OCI-LY1 (cell line): ENCODE measurements at regions not wholly inside any gene's neighbourhood (a gene's known extent, or its start where the extent isn't known, plus 50 kb on each side); places are given as distances from the start of the nearest gene placed in this dataset.

Experiments
- H2AFZ ChIP-seq: fragments of 200-600 bp; sonication (generic), shearing (Covaris generic); 2 replicates; pipeline ENCODE4 v1.6.0; 2014; ENCODE audit warnings: antibody characterized with exemption, mild to moderate bottlenecking, low read length
- H3F3A ChIP-seq: fragments of 200-600 bp; sonication (generic), shearing (Covaris generic); 2 replicates; pipeline ENCODE4 v1.6.0; 2014; ENCODE audit warnings: mild to moderate bottlenecking, antibody characterized with exemption, low read length, moderate library complexity; ENCODE audit not compliant: insufficient read depth
- H3K27ac ChIP-seq: fragments of 200-600 bp; sonication (generic); 2 replicates; pipeline ENCODE4 v1.5.1; 2014; ENCODE audit warnings: low read length, mixed run types, mild to moderate bottlenecking, low read depth; ENCODE audit not compliant: poor library complexity, severe bottlenecking
- H3K27me3 ChIP-seq: fragments of 200-600 bp; sonication (generic); 2 replicates; pipeline ENCODE4 v1.6.0; 2014; ENCODE audit warnings: antibody characterized with exemption, mild to moderate bottlenecking, low read length, moderate library complexity; ENCODE audit not compliant: insufficient read depth
- H3K36me3 ChIP-seq: fragments of 200-600 bp; sonication (generic); 2 replicates; pipeline ENCODE4 v1.6.1; 2014; ENCODE audit warnings: mild to moderate bottlenecking, antibody characterized with exemption, low read length, moderate library complexity, mixed read lengths; ENCODE audit not compliant: insufficient read depth
- H3K4me1 ChIP-seq: fragments of 200-600 bp; sonication (generic); 2 replicates; pipeline ENCODE4 v1.5.1; 2014; ENCODE audit warnings: mild to moderate bottlenecking, low read length, moderate library complexity; ENCODE audit not compliant: insufficient read depth, severe bottlenecking
- H3K4me2 ChIP-seq: fragments of 200-600 bp; sonication (generic), shearing (Covaris generic); 2 replicates; pipeline ENCODE4 v1.6.1; 2014; ENCODE audit warnings: low read length
- H3K4me3 ChIP-seq: fragments of 200-600 bp; sonication (generic); 2 replicates; pipeline ENCODE4 v1.5.1; 2014; ENCODE audit warnings: low read length, low read depth, mild to moderate bottlenecking, mixed read lengths; ENCODE audit not compliant: poor library complexity, severe bottlenecking
- H3K79me2 ChIP-seq: fragments of 200-600 bp; shearing (Covaris generic); 2 replicates; pipeline ENCODE4 v1.6.1; 2016; ENCODE audit warnings: mixed run types, low read length, mixed read lengths; ENCODE audit not compliant: insufficient read depth
- H3K9ac ChIP-seq: fragments of 200-600 bp; sonication (generic), shearing (Covaris generic); 2 replicates; pipeline ENCODE4 v1.6.1; 2014; ENCODE audit warnings: mild to moderate bottlenecking, low read length, mixed read lengths
- H3K9me2 ChIP-seq: fragments of 200-600 bp; sonication (generic), shearing (Covaris generic); 2 replicates; pipeline ENCODE4 v1.6.1; 2014; ENCODE audit warnings: low read depth, mild to moderate bottlenecking, low read length, mixed read lengths
- H3K9me3 ChIP-seq: fragments of 200-600 bp; shearing (Covaris generic); 2 replicates; pipeline ENCODE4 v1.6.1; 2014; ENCODE audit warnings: low read length, mixed read lengths
- H4K20me1 ChIP-seq: fragments of 200-600 bp; sonication (generic), shearing (Covaris generic); 2 replicates; pipeline ENCODE4 v1.6.0; 2016; ENCODE audit warnings: mild to moderate bottlenecking, low read length; ENCODE audit not compliant: insufficient read depth
- CTCF ChIP-seq: fragments of 200-600 bp; sonication (generic), shearing (Covaris generic); IDR thresholded peaks from 2 replicates; pipeline ENCODE4 v1.5.1; 2017; ENCODE audit warnings: mild to moderate bottlenecking, antibody characterized with exemption, low read length, moderate library complexity, mixed read lengths
- EZH2 ChIP-seq: fragments of 200-600 bp; sonication (generic), shearing (Covaris generic); IDR thresholded peaks from 2 replicates; pipeline ENCODE4 v1.8.0; 2017; ENCODE audit warnings: borderline replicate concordance, mixed run types, mild to moderate bottlenecking, antibody characterized with exemption, low read length, moderate library complexity, mixed read lengths

- H2AFZ ChIP-seq, result no peak overlapping the region
- no peaks in the 10 kb centered on the region for H3K4me1 ChIP-seq
- H3F3A ChIP-seq, result no peaks in the 10 kb centered on the region
- H3K4me3 ChIP-seq, result no peak overlapping the region
- H3K9me3 ChIP-seq, result peaks cover 10% of the 10 kb centered on the region
- H3K4me2 ChIP-seq, result no peak overlapping the region
- no peaks in the 10 kb centered on the region for H3K36me3 ChIP-seq
- H3K79me2 ChIP-seq, result no peaks in the 10 kb centered on the region
- H3K9me2 ChIP-seq, result no peaks in the 10 kb centered on the region
- H3K9ac ChIP-seq, result no peak overlapping the region
- no peaks in the 10 kb centered on the region for H3K27me3 ChIP-seq
- TF ChIP-seq CTCF (no peak), EZH2 (no peak)
- H4K20me1 ChIP-seq, result no peaks in the 10 kb centered on the region
- no peak overlapping the region for H3K27ac ChIP-seq
Observed at GRCh38 chr10:30770229-30770628, 140.7 kb upstream of the LYZL2 start.

- H2AFZ ChIP-seq, result no peak overlapping the region
- peaks cover 10% of the 10 kb centered on the region for H3K9me3 ChIP-seq
- no peak overlapping the region for H3K27ac ChIP-seq
- H3K79me2 ChIP-seq, result no peaks in the 10 kb centered on the region
- H3K9ac ChIP-seq, result no peak overlapping the region
- H3K4me1 ChIP-seq, result no peaks in the 10 kb centered on the region
- no peaks in the 10 kb centered on the region for H4K20me1 ChIP-seq
- H3K27me3 ChIP-seq, result no peaks in the 10 kb centered on the region
- H3F3A ChIP-seq, result no peaks in the 10 kb centered on the region
- no peaks in the 10 kb centered on the region for H3K9me2 ChIP-seq
- H3K36me3 ChIP-seq, result no peaks in the 10 kb centered on the region
- no peak overlapping the region for H3K4me3 ChIP-seq
- no peak for TF ChIP-seq EZH2
- no peak for TF ChIP-seq CTCF
- no peak overlapping the region for H3K4me2 ChIP-seq
Observed at GRCh38 chr10:30769361-30769760, 139.8 kb upstream of the LYZL2 start.

GRCh38 chr10:30765616-30766015 lies 136.1 kb upstream of the LYZL2 start:
- Histone ChIP-seq H3K4me2 (no peak overlapping the region), H2AFZ (no peak overlapping the region)

More at GRCh38 chr10:30765616-30766015, 136.1 kb upstream of the LYZL2 start:
- no peaks in the 10 kb centered on the region for H4K20me1 ChIP-seq
- peaks cover 6% of the 10 kb centered on the region for H3K9me3 ChIP-seq
- H3K36me3 ChIP-seq, result no peaks in the 10 kb centered on the region
- no peaks in the 10 kb centered on the region for H3F3A ChIP-seq
- H3K27me3 ChIP-seq, result no peaks in the 10 kb centered on the region
- H3K9me2 ChIP-seq, result no peaks in the 10 kb centered on the region
- H3K27ac ChIP-seq, result no peak overlapping the region
- no peak overlapping the region for H3K4me3 ChIP-seq
- no peak overlapping the region for H3K9ac ChIP-seq
- no peaks in the 10 kb centered on the region for H3K79me2 ChIP-seq
- TF ChIP-seq CTCF (no peak), EZH2 (no peak)
- no peaks in the 10 kb centered on the region for H3K4me1 ChIP-seq
